ENCODE measurements at regions not wholly inside any gene's neighbourhood (a gene's known extent, or its start where the extent isn't known, plus 50 kb on each side); places are given as distances from the start of the nearest gene placed in this dataset.

- TF ChIP-seq CTCF (conservative IDR thresholded peaks at IDR 0.05; ENCODE audit: low read length) (peak; percentile 72), EZH2phosphoT487 (IDR thresholded peaks at IDR 0.05; ENCODE audit: borderline replicate concordance) (no peak)
Observed at GRCh38 chr4:147096667-147097604, 151.3 kb upstream of the TTC29 start.

Data from Loucy (cell line).